Stimulated activated CD8-positive, alpha-beta memory T cell treated with anti-CD3 and anti-CD28 coated beads, Interleukin-15, amount 100 ng/mL, for 1 hour (primary cell): ENCODE measurements at regions not wholly inside any gene's neighbourhood (a gene's known extent, or its start where the extent isn't known, plus 50 kb on each side); places are given as distances from the start of the nearest gene placed in this dataset.

Experiments
- DNase-seq: peaks from one replicate; pipeline ENCODE4 v3.0.0-alpha.2; 2020; ENCODE audit warnings: low read depth

- DNase-seq = no peak
These were observed 278.0 kb downstream of the EPHA4 start for GRCh38 chr2:221293949-221294742.

GRCh38 chr2:221304916-221305315, 267.2 kb downstream of the EPHA4 start:
- DNase-seq = no peak

DNA sequence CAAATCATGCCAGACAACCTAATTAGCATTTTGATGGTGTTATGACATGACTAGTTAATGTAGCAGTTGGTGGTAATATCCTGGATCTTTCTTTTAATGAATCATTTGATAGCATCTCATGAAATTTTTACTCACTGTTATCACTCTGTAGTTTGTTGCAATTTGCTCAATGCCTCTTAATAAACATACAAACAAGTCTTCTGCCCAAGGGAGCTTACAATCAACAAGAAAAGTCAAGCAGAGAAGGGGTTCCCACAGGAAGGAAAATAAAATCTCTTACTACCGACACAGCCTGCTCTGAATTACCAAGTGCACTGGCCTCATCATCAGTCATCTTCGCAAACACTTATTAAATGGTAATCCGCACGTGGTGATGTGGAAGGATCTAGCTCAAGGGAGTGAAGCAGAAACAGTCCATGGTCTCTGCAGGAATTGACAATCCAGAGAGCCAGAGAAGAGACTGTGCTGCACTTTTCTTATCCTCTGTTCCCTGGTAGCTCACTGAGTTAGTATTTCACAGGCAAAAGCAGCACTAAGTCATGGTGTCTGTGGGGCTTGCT, 263.5 kb downstream of the EPHA4 start:
- DNase-seq = no peak

DNA sequence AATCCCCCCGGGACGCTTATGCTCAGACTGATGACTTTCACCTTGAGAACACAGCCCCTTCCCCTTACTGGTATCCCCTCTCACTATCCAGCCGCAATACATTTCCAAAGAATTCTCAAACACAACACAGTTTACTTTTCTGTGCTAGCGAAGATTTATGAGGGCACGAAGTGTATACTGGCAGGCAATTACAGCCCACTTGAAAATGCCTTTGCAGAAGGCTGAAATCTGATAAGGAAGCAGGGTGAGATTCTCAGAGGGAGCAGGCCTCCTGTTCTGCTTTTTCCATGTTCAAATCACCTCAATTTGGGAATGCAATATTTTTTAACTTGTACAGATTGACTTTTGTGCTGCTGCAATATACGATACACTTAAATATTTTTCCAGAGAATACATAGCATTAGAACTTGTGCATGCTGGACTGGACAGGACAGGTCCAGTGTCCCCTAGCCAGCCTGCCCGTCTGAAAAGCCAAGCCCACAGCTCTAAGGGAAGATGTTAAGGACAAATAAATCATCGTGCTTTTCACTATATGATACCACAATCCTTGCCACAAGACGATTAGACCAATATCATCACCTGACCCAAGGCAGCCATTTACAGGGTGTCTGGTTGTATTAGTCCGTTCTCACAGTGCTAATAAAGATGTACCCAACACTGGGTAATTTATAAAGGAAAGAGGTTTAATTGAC, 262.1 kb downstream of the EPHA4 start:
- DNase-seq = no peak

DNA sequence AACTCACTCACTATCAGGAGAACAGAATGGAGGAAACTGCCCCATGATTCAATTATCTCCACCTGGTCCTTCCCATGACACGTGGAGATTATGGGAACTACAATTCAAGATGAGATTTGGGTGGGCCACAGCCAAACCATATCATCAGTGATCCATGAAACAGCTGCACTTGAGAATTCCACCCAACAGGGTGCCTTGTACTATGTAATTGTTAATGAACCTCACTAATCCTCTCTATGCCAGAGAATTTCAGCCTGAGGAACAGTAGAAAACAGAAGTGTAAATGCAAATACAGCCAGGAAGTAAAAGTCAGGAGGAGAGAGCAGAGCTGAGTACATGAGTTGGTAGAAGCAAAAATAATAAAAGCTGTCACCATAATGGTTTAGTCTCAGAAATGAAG, 261.4 kb downstream of the EPHA4 start:
- DNase-seq = no peak

DNA sequence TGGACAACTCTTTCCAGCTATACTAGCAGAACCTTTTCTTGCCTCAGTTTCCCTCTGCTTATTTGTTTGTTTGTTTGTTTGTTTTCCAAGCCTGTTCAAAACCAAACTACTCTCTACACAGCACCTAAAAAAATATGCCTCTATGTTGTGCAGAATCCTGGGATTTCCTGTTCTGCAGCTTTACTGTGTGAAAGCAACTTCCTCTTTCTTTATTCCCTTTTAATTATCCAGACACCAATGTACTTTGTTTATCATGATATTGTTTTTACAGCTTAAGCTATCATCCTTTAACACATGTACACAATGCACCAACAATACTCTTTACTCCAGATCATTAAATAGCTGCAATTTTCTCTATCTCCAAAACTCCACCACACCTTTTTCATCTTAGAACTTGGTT, 259.5 kb downstream of the EPHA4 start:
- no peak for DNase-seq

GRCh38 chr2:221314786-221315185, 257.3 kb downstream of the EPHA4 start:
- DNase-seq = no peak

GRCh38 chr2:221318376-221319130, 253.6 kb downstream of the EPHA4 start:
- no peak for DNase-seq

DNA sequence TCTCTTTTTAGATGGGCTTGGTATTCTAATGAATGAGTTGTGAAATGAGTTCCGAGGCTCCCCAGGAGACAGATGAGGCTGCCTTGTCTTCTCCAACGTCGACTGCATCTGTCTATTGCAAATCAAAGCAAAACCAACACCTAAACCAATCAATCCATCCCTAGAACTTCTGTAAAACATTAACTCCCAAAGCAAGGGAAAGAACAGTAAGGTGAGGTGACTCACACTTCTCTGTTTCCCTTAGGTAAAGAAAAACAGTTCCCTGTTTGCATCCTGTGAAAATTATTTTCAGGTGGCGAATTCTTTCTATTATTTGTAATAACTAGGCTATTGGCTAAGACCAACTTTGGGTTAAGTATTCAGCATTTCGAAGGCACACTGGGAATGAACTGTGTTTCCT, 249.4 kb downstream of the EPHA4 start:
- no peak for DNase-seq

DNA sequence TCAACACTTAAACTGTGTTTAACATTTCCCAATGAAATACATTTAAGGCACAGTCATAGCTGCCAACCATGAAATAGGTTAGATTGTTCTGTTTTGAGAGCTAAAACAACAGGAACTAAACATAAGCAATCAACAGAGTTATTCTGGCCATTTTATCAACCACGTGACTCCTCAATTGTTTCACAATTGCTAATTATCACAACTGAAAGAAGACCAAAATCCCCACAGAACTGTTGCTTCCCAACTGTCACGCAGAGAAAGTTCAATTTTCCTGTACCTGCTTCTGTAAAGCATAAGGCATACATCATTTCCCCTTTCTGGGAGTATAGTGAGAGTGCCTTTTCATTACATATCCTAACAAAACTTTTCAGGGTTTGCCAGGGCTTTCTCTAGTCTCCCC, 248.6 kb downstream of the EPHA4 start:
- DNase-seq = no peak

DNA sequence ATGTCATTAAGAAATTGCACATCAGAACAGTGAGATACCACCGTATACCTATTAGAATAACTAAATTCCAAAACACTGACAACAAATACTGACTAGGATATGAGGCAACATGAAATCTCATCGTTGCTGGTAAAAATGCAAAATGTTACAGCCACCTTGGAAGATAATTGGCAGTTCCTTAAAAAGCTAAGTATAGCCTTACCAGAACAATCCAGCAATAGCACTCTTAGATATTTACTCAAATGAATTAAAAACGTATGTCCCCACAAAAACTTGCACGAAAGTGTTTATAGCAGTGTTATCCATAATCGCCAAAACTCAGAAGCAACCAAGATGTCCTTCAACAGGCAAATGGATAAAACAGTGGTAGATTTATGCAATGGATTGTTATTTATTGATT, 241.7 kb downstream of the EPHA4 start:
- no peak for DNase-seq

DNA sequence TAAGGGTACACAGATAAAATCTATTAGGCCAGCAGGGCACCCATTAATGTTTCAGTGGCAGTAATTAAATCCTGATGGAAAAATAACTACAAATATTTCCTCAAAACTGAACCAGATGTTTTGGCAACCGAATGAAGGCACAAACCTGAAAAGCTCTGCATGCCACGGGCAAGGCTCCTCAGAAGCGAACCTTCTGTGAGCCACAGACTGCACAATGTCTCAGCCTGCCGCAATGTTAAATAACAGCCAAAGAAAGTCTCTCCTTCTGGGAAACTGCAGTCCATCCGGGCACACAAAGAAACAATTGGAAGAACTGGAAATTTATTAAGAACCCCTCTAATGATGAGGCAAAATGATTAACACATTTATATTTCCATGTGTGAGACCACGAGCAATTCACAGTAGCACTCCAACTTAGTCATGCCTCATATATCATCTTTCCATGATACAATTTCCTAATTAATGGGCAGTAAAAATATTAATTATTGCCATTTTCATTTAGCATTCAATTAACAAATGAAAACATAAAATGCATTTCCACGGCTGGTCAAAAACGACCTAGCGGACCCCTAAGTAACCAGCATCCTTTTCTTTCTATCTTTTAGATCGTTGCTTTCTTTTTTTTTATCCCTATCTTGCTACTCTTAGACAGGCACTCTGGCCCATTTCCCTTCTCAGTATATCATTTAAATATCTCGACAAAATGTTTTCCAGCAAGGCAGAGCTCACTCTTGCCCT, 237.5 kb downstream of the EPHA4 start:
- no peak for DNase-seq

GRCh38 chr2:221335219-221335752, 236.8 kb downstream of the EPHA4 start:
- DNase-seq = no peak

DNA sequence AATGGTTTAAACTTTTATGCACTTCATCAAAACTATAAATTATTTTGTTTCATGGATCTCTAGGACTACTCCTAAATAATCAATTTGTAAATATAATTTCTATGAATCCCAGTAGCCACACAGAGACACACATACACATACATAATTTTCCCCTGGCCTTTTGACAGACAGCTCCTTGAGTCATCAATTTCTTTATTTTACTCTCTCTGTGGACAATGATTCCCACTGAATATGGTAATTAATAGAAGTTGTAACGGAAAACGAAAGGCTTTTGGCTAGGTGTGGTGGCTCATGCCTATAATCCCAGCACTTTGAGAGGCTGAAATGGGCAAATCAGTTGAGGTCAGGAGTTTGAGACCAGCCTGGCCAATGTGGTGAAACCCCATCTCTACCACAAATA, 235.1 kb downstream of the EPHA4 start:
- no peak for DNase-seq

DNA sequence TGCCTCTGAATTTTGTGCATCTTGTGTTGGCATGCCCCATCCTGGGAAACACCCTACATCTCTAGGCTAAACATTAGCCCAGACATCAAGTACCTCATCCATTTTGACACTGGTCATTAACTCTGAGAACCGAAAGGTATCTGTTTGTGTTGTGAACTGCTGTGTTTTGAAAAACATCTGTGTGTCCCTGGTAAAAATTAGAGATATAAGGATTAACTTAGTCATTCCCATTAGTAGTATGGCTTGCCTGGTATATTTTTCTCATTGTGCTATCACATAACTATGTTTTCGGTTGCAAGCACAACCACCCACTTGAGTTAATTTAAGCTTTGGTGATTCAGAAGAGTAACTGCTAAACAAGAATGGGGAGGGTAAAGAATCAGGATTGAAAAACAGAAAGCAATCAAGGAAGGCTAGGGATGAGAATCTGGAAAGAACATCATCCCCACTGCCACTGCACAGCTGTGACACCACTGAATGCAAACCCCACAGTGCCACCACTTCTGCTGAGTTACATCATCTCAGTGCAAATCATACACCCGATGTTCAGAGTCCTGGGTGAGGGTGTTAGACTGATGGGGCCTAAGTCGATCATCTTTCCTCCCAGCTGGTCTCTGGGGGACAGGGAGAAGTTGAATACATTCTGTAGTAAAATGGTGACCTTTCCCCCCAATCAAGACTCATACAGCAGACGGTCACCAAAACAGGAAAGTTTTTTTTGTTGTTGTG, 234.0 kb downstream of the EPHA4 start:
- DNase-seq = no peak

- no peak for DNase-seq
These were observed 229.7 kb downstream of the EPHA4 start for GRCh38 chr2:221342388-221342787.

DNA sequence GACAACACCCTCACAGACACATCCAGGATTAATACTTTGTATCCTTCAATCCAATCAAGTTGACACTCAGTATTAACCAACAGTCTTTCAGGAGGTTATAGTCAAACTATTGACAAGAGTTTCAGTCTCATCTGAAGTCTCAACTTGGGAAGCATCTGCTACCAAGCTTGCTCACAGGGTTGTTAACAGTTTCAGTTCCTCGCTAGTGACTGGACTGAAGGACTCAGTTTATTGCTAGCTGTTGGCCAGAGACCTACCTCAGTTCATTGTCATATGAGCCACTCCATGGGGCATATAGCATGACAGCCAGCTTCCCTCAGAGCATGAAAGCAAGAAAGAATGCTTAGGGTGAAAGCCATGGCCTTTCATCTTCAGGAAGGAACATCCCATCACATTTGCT, 228.6 kb downstream of the EPHA4 start:
- no peak for DNase-seq

- no peak for DNase-seq
These were observed 226.6 kb downstream of the EPHA4 start for GRCh38 chr2:221345516-221345915.

DNA sequence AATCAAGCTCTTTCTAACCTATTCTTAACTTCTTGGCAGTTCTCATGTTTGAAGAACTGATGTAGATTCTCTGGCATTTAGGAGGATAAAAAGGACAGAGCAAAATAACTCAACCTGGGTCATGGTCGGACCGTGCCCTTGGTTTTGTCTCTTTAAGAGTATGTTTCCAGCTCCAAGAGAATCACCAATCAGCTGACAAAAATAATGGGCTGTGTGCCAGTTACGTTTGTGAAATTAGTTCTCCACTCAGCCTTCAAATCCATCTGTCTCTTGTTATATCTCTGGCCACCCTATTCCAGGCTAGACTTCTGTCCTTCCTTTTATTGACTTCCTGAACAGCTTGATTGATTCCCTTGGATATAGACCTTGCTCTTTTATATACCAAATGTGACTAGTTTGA, 225.7 kb downstream of the EPHA4 start:
- DNase-seq = no peak

- DNase-seq = no peak
These were observed 224.6 kb downstream of the EPHA4 start for GRCh38 chr2:221347471-221347870.

- DNase-seq = no peak
These were observed 221.5 kb downstream of the EPHA4 start for GRCh38 chr2:221350616-221351015.
